ENCODE measurements at regions not wholly inside any gene's neighbourhood (a gene's known extent, or its start where the extent isn't known, plus 50 kb on each side); places are given as distances from the start of the nearest gene placed in this dataset.
A peak's percentile ranks its signal among the peaks of the same experiment; 100 is the strongest.

DNA sequence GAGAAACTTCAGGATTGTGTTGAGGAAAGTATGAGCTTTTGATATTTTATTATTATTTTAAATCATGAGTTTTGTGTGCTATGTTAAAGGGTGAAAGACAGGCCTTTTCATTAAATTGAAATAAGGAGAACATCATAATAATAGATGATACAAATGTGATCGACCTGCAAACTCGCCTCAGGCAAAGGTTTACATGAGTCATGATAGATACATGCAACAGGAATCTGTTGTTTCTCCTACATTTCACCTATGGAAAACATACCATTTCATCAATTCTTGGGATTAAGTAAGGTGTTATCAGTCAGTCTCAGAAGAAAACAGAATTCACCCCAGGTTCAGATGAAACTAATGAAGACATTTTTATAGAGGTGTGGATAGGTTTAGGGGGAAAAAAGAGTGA is 1992.5 kb upstream of the PIK3C3 start:
- no peaks in the 10 kb centered on the region for H3K36me3 Mint-ChIP-seq (ENCODE audit: low read depth)
- Histone ChIP-seq H3K27me3 (ENCODE audit: insufficient read depth) (no peaks in the 10 kb centered on the region), H3K4me1 (ENCODE audit: insufficient read depth) (no peaks in the 10 kb centered on the region), H3K4me3 (no peak overlapping the region), H3K27ac (ENCODE audit: low read depth) (no peak overlapping the region), H3K79me2 (replicated peaks; ENCODE audit: insufficient read depth) (no peaks in the 10 kb centered on the region), H3F3A (replicated peaks; ENCODE audit: low read depth) (no peaks in the 10 kb centered on the region), H3K36me3 (ENCODE audit: insufficient read depth) (no peaks in the 10 kb centered on the region), H2AFZ (no peak overlapping the region), H3K4me2 (no peak overlapping the region), H3K9me2 (ENCODE audit: insufficient read depth) (no peaks in the 10 kb centered on the region), H4K20me1 (replicated peaks; ENCODE audit: insufficient read depth) (no peaks in the 10 kb centered on the region)
- peaks cover 8% of the 10 kb centered on the region; the same call in 2 of the 3 replicates for H3K4me1 Mint-ChIP-seq
- no peak overlapping the region for H3K4me3 Mint-ChIP-seq
- H3K27ac Mint-ChIP-seq, result peak overlapping the region; percentile 46; the same call in 1 of the 2 replicates
- DNase-seq (ENCODE audit: low spot score), result no peak
- ATAC-seq, result no peak
- no peaks in the 10 kb centered on the region for H3K27me3 Mint-ChIP-seq (ENCODE audit: insufficient read depth, low read depth, poor library complexity)
- TF ChIP-seq NANOG (IDR thresholded peaks at IDR 0.05; ENCODE audit: borderline replicate concordance), result no peak
- TF ChIP-seq, protein P1, sequence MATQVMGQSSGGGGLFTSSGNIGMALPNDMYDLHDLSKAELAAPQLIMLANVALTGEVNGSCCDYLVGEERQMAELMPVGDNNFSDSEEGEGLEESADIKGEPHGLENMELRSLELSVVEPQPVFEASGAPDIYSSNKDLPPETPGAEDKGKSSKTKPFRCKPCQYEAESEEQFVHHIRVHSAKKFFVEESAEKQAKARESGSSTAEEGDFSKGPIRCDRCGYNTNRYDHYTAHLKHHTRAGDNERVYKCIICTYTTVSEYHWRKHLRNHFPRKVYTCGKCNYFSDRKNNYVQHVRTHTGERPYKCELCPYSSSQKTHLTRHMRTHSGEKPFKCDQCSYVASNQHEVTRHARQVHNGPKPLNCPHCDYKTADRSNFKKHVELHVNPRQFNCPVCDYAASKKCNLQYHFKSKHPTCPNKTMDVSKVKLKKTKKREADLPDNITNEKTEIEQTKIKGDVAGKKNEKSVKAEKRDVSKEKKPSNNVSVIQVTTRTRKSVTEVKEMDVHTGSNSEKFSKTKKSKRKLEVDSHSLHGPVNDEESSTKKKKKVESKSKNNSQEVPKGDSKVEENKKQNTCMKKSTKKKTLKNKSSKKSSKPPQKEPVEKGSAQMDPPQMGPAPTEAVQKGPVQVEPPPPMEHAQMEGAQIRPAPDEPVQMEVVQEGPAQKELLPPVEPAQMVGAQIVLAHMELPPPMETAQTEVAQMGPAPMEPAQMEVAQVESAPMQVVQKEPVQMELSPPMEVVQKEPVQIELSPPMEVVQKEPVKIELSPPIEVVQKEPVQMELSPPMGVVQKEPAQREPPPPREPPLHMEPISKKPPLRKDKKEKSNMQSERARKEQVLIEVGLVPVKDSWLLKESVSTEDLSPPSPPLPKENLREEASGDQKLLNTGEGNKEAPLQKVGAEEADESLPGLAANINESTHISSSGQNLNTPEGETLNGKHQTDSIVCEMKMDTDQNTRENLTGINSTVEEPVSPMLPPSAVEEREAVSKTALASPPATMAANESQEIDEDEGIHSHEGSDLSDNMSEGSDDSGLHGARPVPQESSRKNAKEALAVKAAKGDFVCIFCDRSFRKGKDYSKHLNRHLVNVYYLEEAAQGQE (IDR thresholded peaks at IDR 0.05; ENCODE audit: unreplicated experiment), result no peak
- TF ChIP-seq JUNB (IDR thresholded peaks at IDR 0.05; ENCODE audit: unreplicated experiment), result no peak
- TF ChIP-seq, protein P2, sequence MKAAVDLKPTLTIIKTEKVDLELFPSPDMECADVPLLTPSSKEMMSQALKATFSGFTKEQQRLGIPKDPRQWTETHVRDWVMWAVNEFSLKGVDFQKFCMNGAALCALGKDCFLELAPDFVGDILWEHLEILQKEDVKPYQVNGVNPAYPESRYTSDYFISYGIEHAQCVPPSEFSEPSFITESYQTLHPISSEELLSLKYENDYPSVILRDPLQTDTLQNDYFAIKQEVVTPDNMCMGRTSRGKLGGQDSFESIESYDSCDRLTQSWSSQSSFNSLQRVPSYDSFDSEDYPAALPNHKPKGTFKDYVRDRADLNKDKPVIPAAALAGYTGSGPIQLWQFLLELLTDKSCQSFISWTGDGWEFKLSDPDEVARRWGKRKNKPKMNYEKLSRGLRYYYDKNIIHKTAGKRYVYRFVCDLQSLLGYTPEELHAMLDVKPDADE (IDR thresholded peaks at IDR 0.05), result no peak
- no peak for TF ChIP-seq CREB1 (CRISPR knock-in tag; IDR thresholded peaks at IDR 0.05; ENCODE audit: low read depth)
- TF ChIP-seq ZNF114 (CRISPR knock-in tag; IDR thresholded peaks at IDR 0.05), result no peak
- TF ChIP-seq, protein P3, sequence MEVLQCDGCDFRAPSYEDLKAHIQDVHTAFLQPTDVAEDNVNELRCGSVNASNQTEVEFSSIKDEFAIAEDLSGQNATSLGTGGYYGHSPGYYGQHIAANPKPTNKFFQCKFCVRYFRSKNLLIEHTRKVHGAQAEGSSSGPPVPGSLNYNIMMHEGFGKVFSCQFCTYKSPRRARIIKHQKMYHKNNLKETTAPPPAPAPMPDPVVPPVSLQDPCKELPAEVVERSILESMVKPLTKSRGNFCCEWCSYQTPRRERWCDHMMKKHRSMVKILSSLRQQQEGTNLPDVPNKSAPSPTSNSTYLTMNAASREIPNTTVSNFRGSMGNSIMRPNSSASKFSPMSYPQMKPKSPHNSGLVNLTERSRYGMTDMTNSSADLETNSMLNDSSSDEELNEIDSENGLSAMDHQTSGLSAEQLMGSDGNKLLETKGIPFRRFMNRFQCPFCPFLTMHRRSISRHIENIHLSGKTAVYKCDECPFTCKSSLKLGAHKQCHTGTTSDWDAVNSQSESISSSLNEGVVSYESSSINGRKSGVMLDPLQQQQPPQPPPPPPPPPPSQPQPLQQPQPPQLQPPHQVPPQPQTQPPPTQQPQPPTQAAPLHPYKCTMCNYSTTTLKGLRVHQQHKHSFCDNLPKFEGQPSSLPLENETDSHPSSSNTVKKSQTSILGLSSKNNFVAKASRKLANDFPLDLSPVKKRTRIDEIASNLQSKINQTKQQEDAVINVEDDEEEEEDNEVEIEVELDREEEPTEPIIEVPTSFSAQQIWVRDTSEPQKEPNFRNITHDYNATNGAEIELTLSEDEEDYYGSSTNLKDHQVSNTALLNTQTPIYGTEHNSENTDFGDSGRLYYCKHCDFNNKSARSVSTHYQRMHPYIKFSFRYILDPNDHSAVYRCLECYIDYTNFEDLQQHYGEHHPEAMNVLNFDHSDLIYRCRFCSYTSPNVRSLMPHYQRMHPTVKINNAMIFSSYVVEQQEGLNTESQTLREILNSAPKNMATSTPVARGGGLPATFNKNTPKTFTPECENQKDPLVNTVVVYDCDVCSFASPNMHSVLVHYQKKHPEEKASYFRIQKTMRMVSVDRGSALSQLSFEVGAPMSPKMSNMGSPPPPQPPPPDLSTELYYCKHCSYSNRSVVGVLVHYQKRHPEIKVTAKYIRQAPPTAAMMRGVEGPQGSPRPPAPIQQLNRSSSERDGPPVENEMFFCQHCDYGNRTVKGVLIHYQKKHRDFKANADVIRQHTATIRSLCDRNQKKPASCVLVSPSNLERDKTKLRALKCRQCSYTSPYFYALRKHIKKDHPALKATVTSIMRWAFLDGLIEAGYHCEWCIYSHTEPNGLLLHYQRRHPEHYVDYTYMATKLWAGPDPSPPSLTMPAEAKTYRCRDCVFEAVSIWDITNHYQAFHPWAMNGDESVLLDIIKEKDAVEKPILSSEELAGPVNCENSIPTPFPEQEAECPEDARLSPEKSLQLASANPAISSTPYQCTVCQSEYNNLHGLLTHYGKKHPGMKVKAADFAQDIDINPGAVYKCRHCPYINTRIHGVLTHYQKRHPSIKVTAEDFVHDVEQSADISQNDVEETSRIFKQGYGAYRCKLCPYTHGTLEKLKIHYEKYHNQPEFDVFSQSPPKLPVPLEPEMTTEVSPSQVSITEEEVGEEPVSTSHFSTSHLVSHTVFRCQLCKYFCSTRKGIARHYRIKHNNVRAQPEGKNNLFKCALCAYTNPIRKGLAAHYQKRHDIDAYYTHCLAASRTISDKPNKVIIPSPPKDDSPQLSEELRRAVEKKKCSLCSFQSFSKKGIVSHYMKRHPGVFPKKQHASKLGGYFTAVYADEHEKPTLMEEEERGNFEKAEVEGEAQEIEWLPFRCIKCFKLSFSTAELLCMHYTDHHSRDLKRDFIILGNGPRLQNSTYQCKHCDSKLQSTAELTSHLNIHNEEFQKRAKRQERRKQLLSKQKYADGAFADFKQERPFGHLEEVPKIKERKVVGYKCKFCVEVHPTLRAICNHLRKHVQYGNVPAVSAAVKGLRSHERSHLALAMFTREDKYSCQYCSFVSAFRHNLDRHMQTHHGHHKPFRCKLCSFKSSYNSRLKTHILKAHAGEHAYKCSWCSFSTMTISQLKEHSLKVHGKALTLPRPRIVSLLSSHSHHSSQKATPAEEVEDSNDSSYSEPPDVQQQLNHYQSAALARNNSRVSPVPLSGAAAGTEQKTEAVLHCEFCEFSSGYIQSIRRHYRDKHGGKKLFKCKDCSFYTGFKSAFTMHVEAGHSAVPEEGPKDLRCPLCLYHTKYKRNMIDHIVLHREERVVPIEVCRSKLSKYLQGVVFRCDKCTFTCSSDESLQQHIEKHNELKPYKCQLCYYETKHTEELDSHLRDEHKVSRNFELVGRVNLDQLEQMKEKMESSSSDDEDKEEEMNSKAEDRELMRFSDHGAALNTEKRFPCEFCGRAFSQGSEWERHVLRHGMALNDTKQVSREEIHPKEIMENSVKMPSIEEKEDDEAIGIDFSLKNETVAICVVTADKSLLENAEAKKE (CRISPR knock-in tag; IDR thresholded peaks at IDR 0.05), result no peak
- TF ChIP-seq EZH2phosphoT487 (IDR thresholded peaks at IDR 0.05; ENCODE audit: unreplicated experiment), result no peak
- TF ChIP-seq, protein P4, sequence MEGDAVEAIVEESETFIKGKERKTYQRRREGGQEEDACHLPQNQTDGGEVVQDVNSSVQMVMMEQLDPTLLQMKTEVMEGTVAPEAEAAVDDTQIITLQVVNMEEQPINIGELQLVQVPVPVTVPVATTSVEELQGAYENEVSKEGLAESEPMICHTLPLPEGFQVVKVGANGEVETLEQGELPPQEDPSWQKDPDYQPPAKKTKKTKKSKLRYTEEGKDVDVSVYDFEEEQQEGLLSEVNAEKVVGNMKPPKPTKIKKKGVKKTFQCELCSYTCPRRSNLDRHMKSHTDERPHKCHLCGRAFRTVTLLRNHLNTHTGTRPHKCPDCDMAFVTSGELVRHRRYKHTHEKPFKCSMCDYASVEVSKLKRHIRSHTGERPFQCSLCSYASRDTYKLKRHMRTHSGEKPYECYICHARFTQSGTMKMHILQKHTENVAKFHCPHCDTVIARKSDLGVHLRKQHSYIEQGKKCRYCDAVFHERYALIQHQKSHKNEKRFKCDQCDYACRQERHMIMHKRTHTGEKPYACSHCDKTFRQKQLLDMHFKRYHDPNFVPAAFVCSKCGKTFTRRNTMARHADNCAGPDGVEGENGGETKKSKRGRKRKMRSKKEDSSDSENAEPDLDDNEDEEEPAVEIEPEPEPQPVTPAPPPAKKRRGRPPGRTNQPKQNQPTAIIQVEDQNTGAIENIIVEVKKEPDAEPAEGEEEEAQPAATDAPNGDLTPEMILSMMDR (conservative IDR thresholded peaks at IDR 0.05; ENCODE audit: low read depth in 2 of 2), result no peak
- TF ChIP-seq STAT1 (IDR thresholded peaks at IDR 0.05; ENCODE audit: unreplicated experiment), result no peak
- no peak for TF ChIP-seq ZNF331 (CRISPR knock-in tag; IDR thresholded peaks at IDR 0.05; ENCODE audit: low read depth)
- H3K9me3 Mint-ChIP-seq, result no peaks in the 10 kb centered on the region

Measured in GM23338 (cell line).